Psoas muscle (tissue), 7 donors: ENCODE measurements at regions not wholly inside any gene's neighbourhood (a gene's known extent, or its start where the extent isn't known, plus 50 kb on each side); places are given as distances from the start of the nearest gene placed in this dataset.

Source experiments
- ATAC-seq, 4 donors: fragments of 200-7000 bp; cut with Tn5 transposase; one replicate each; pipeline ENCODE4 v1.9.1; 2020; ENCODE audit warnings: moderate library complexity in 3 of 4, mild to moderate bottlenecking in 2 of 4
- DNase-seq, 2 donors: peaks; one replicate each; pipeline ENCODE4 v3.0.0-alpha.2; 2020
- H3K27ac ChIP-seq: fragments of 200-600 bp; one replicate; pipeline ENCODE4 v1.8.0; 2022
- H3K27me3 ChIP-seq, 3 donors: fragments of 200-600 bp in 1 of 3; one replicate each; pipeline versions ENCODE4 v1.6.1 to v1.8.0; 2013 to 2022; ENCODE audit warnings: low read length in 2 of 3, mild to moderate bottlenecking in 2 of 3, moderate library complexity in 1 of 3; ENCODE audit not compliant: insufficient read depth in 3 of 3
- H3K36me3 ChIP-seq, 2 donors: fragments of 200-600 bp in 1 of 2; one replicate each; pipeline versions ENCODE4 v1.6.1 to v1.8.0; 2013 to 2022; ENCODE audit warnings: low read depth in 1 of 2, mild to moderate bottlenecking in 1 of 2, moderate library complexity in 1 of 2; ENCODE audit not compliant: insufficient read depth in 1 of 2
- H3K4me1 ChIP-seq: fragments of 200-600 bp; one replicate; pipeline ENCODE4 v1.8.0; 2022
- H3K4me3 ChIP-seq: fragments of 200-600 bp; one replicate; pipeline ENCODE4 v1.8.0; 2022; ENCODE audit warnings: mild to moderate bottlenecking
- H3K9me3 ChIP-seq: fragments of 200-600 bp; one replicate; pipeline ENCODE4 v1.8.0; 2022
- CTCF ChIP-seq: fragments of 200-600 bp; IDR thresholded peaks from one replicate; pipeline ENCODE4 v1.8.0; 2022; ENCODE audit warnings: antibody characterized with exemption
- WGBS, 3 donors: extraction: QIAGEN DNeasy Blood & Tissue Kit; methylation state at CpG; one replicate each; pipeline versions ENCODE4 v1.1.6 to v1.1.7; 2013; 5-methylcytosine and 5-hydroxymethylcytosine counted together
- intact Hi-C, 2 donors: fragments of 100-400 bp; cut with DNase I; formaldehyde crosslinking; loops; one replicate each; pipeline versions ENCODE4 v1.11.0 to v1.14.2; 2022
- donor health status: healthy with polysubstance abuse.
- donor health status: DM: no; HTN: no; CAD: no; lungs with moderate emphysema.
- donor health status: Bipolar disorder and iron deficiency.
- donor health status: healthy.
- donor health status: DM: yes; HTN: yes; CAD: no.
- donor health status: DM: no; HTN: no; CAD: no.
- donor health status: DM: yes; HTN: yes; CAD: no.

- Histone ChIP-seq H3K36me3 (no peaks in the 10 kb centered on the region), H3K27me3 (no peaks in the 10 kb centered on the region), H3K27ac (no peak overlapping the region), H3K9me3 (no peaks in the 10 kb centered on the region), H3K4me1 (no peaks in the 10 kb centered on the region), H3K4me3 (no peak overlapping the region)
- WGBS, 3 donors, result 76 to 87% (median 77%) methylated on average over 3 of the region's 3 CpGs
- intact Hi-C loops, result no loop called here
- DNase-seq, result no peak
- no peak for TF ChIP-seq CTCF
- no peak for ATAC-seq
Measured at GRCh38 chr12:61923152-61923551, 337.1 kb upstream of the USP15 start.

GRCh38 chr12:61934564-61934963 is 325.6 kb upstream of the USP15 start:
- H3K36me3 ChIP-seq, result no peaks in the 10 kb centered on the region
- H3K27me3 ChIP-seq, result no peaks in the 10 kb centered on the region
- DNase-seq (no peak), ATAC-seq (no peak)
- TF ChIP-seq CTCF, result no peak
- no peak overlapping the region for H3K4me3 ChIP-seq
- no peaks in the 10 kb centered on the region for H3K4me1 ChIP-seq
- no peak overlapping the region for H3K27ac ChIP-seq
- intact Hi-C loops, result no loop called here
- H3K9me3 ChIP-seq, result no peaks in the 10 kb centered on the region
- 83 to 85% (median 85%) methylated on average over 2 of the region's 2 CpGs for WGBS, 3 donors

- intact Hi-C loops, result no loop called here
- ATAC-seq (no peak), DNase-seq (no peak)
- no peak overlapping the region for H3K27ac ChIP-seq
- no peak overlapping the region for H3K4me3 ChIP-seq
- no peaks in the 10 kb centered on the region for H3K27me3 ChIP-seq
- no peaks in the 10 kb centered on the region for H3K9me3 ChIP-seq
- no peaks in the 10 kb centered on the region for H3K4me1 ChIP-seq
- no peaks in the 10 kb centered on the region for H3K36me3 ChIP-seq
- TF ChIP-seq CTCF, result no peak
Measured at GRCh38 chr12:61939977-61940376, 320.2 kb upstream of the USP15 start.

GRCh38 chr12:61956545-61956944 is 303.7 kb upstream of the USP15 start:
- intact Hi-C loops, result no loop called here
- H3K4me3 ChIP-seq, result no peak overlapping the region
- no peak overlapping the region for H3K27ac ChIP-seq
- H3K9me3 ChIP-seq, result peaks cover 6% of the 10 kb centered on the region
- no peak for ATAC-seq
- H3K4me1 ChIP-seq, result no peaks in the 10 kb centered on the region
- WGBS, 3 donors, result 29 to 57% (median 39%) methylated on average over 1 of the region's 1 CpG
- DNase-seq, result no peak
- no peaks in the 10 kb centered on the region for H3K27me3 ChIP-seq
- TF ChIP-seq CTCF, result no peak
- no peaks in the 10 kb centered on the region for H3K36me3 ChIP-seq

- intact Hi-C loops, result no loop called here
- no peak for TF ChIP-seq CTCF
- no peak overlapping the region for H3K4me3 ChIP-seq
- H3K27ac ChIP-seq, result no peak overlapping the region
- ATAC-seq (no peak), DNase-seq (no peak)
- H3K36me3 ChIP-seq, result no peaks in the 10 kb centered on the region
- no peaks in the 10 kb centered on the region for H3K27me3 ChIP-seq
- H3K9me3 ChIP-seq, result no peaks in the 10 kb centered on the region
- H3K4me1 ChIP-seq, result no peaks in the 10 kb centered on the region
- WGBS, 3 donors, result 87 to 88% (median 88%) methylated on average over 1 of the region's 1 CpG
Measured at GRCh38 chr12:61974461-61974860, 285.7 kb upstream of the USP15 start.
